ENCODE measurements at regions not wholly inside any gene's neighbourhood (a gene's known extent, or its start where the extent isn't known, plus 50 kb on each side); places are given as distances from the start of the nearest gene placed in this dataset.
"Not testable (repeated sequence)": the region's sequence is repeated elsewhere in the genome, so short reads cannot be mapped to it uniquely, and the experiment has no call there.

- DNase-seq (ENCODE audit: low spot score): peak; percentile 64
Measured at GRCh38 chr18:14987960-14988710, 240.2 kb downstream of the ANKRD30B start.

DNA sequence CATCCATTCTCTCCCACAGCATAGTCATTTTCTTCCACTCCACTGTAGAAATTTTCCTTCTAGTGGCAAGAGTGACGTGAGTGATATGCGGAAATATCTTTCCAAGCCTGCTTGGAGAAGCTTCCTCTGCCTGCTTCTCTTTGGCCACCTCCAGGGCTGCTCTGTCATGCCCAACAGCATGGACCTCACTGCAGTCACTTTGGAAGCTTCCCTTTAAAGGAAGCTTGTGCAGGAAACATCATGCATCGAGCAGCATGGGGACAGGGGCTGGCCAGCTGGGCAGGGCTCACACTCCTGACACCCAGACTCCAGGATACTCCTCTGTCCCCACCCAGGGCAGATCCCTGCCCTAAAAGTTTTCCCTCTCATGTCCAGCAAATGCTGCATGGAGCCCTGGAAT, 241.6 kb downstream of the ANKRD30B start:
- DNase-seq (ENCODE audit: low spot score): peak; percentile 55

GRCh38 chr18:14991934-14992445, 244.0 kb downstream of the ANKRD30B start:
- not testable (repeated sequence) for DNase-seq (ENCODE audit: low spot score)

GRCh38 chr18:14992758-14993157, 244.8 kb downstream of the ANKRD30B start:
- not testable (repeated sequence) for DNase-seq (ENCODE audit: low spot score)

- DNase-seq (ENCODE audit: low spot score): not testable (repeated sequence)
Measured at GRCh38 chr18:14995023-14995422, 247.1 kb downstream of the ANKRD30B start.

DNA sequence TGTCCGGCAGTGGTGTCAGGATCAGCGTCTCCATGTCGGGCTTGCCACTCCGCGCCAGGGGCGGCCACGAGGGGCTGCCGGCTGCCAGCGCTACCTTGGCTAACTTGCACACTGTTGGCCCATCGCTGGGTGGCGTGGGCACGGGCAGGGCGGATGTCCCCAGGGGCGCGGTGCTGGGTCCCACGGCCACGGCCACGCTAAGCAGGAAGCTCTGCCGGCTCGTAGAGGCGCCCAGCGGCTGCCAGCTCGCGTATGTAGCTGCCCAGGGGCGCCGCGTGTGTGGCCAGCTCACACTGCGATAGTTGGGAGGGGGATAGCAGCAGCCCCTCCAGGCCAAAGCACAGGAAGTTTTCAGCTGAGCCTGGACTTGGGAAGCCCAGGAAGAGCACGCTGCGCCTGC, 249.4 kb downstream of the ANKRD30B start:
- DNase-seq (ENCODE audit: low spot score): peak; percentile 53

- DNase-seq (ENCODE audit: low spot score): peak; percentile 82
Measured at GRCh38 chr18:14997899-14998298, 249.9 kb downstream of the ANKRD30B start.

- peak; percentile 83 for DNase-seq (ENCODE audit: low spot score)
Measured at GRCh38 chr18:14998360-14999042, 250.5 kb downstream of the ANKRD30B start.

DNA sequence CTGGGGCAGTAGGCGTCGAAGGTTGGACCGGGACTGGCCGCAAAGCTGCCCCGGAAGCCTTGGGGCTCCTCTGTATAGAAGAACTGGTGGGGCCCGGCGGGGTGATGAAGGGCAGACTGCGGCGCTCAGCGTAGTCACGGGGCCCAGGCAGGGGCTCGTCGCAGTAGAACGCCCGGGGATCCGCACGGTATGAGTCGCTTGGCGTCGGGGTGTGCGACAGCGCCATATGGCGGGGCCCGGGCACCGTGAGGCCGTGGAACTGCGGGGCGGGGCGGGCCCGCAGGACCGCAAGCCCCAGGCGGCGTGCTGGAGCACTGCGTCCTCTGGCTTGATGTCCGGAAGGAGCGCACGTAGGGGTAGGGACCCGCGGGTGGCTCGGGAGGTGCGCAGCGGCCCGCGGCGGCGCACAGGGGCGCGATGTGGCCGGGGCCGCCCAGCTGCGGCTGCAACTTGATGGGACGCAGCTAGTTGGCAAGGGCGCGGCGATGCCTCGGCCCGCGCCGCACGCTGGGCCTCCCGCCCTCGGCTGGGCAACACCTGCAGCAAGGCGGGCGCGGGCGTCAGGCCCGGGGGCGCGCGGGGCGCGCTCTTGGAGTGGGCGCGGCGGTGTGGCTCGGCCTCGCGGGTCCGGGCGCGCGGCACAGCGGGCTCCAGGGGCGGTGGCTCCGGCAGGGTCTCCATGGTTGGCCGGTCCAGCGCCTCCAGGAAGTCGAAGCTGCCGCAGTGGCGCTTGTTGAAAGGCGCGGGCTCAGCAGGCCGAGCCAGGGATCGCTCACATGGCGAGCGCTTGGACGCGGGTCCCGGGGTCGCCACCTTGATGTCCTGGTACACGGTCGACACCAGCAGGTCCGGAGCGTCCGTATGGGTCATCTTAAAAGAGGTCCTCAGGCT, 251.4 kb downstream of the ANKRD30B start:
- DNase-seq (ENCODE audit: low spot score): peak; percentile 73

DNA sequence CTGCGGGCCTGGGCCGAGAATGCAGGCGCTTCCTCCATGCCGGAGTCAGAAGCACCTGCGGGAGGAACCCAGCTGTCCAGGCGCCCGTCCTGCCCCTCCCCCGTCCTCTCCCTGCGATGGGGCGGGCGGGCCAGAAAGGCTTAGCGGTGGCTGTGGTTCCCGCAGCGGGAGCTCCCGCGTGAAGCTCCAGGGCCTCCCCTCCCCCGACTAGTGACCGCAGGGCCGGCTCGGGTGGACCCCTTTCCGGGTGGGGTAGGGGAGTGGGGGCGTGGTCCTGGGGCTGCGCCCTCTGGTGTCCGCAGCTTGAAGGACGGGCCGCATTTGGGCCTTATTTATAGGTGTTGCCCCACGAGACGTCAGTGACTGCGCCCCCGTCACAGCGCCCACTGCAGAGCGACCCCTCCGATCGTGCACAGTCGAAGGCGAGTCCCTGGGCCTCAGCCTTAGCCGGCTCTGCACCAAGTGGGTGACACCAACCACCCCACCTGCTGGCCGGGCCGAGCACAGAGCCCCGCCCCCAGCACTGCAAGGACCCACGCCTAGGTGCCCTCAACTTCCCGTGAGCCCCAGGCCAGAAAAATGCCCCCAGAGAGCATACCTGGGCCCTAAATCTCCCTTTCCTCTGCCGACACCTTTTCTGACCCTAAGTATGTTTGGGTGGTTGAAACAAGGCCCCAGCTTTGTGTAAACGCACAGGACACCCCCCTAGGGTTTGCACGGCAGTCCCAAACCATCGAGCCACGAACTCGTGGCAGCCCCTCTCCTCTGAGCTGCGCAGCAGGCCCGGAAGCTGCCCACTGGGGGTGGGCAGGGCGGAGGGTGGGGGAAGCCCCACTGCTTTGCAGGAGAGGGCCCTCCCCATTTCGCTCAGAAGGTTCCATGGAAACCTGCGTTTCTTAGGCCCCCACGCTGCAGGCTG, 252.4 kb downstream of the ANKRD30B start:
- DNase-seq (ENCODE audit: low spot score): peak; percentile 77

- peak; percentile 60 for DNase-seq (ENCODE audit: low spot score)
Measured at GRCh38 chr18:15001038-15001794, 253.2 kb downstream of the ANKRD30B start.

DNA sequence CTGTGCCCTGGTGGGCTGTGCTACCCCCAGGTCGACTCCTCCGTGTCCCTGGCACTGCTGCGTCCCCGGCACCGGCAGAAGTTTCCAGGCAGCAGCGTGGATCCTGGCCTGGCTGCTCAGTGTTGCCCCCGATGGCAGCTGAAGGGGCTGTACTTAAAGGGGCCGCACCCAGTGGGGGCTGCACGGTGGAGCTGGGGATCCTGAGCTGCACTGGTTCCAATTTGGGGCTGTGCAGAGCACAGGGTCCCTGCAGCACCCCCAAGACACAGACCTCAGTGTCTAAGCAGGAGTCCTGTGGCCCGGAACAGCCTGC, 253.8 kb downstream of the ANKRD30B start:
- DNase-seq (ENCODE audit: low spot score): peak; percentile 57

DNA sequence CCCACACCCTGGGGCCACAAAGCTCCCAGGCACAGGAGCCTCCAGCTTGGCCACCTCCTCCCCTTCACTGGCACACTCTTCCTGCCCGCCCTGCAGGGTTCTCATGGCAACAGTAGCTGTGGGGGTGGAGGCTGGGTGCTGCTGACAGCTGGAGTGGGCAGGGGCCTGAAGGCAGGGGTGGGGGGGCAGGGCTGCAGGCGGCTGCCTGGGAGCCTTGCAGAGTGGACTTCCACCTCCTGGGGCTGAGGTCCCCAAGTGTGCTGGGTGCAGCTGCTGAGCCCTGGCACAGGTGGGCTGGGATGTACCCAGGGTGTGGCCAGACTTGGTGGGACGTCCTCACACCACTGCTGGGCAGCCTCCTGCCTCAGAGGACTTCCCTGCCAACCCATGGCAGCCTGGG, 254.8 kb downstream of the ANKRD30B start:
- peak; percentile 78 for DNase-seq (ENCODE audit: low spot score)

DNA sequence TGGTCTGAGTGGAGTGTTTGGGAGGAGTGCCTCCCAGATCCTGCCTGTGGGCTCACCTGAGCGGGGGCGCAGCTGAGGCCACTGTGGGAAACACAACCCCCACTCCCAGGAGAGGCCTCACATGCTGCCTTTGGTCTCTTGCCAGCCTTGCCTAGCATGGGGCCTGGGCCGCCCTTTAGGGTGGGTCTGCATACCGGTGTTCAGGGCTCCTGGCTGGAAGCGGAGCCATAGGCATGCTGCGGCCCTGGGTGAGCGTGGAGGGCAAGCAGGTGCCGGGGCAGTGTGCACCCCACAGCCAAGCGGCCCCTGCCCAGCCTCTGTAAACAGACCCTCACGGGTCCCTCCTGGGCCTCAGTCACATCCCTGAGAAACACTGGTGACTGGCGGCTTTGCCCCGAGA, 255.3 kb downstream of the ANKRD30B start:
- peak; percentile 69 for DNase-seq (ENCODE audit: low spot score)

- DNase-seq (ENCODE audit: low spot score): peak; percentile 86
Measured at GRCh38 chr18:15003636-15004269, 255.8 kb downstream of the ANKRD30B start.

DNA sequence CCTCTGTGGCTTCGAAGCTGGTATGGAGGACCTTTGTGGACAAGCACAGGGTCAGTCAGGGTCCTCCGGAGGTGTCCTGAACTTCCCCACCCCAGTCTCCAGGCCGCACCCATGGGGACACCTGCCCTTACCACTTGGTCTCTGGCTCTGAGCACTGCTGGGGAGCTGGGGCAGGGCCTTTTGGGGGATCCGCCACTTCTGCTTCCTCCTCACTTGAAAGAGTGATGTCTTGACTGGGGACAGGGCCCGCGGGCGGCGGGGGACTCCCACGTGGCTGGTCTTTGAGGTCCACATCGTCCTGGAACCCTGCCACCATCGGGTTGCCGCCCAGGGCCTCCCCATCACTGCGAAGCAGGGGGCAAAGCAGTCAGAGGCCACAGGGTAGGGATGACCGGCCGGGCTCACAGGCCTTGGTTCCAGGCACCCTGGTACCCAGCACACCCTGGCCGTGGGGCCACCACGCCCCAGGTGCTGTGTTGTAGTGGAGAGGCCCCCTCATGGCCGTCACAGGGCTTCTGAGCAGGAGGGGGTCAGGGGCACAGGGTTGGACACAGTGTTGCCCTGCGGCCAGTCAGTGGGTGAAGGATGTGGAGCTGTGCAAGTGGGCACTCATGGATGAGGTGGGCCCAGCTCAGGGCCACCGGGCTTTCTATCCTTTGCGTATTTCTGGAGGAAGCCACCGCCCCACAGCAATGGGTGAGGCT, 256.4 kb downstream of the ANKRD30B start:
- peak; percentile 75 for DNase-seq (ENCODE audit: low spot score)

- peak; percentile 71 for DNase-seq (ENCODE audit: low spot score)
Measured at GRCh38 chr18:15005313-15006130, 257.6 kb downstream of the ANKRD30B start.

GRCh38 chr18:15006616-15007015, 258.6 kb downstream of the ANKRD30B start:
- peak; percentile 60 for DNase-seq (ENCODE audit: low spot score)

Measured in mesenteric fat pad (tissue), 1 donor.